H1 (cell line): ENCODE measurements at regions not wholly inside any gene's neighbourhood (a gene's known extent, or its start where the extent isn't known, plus 50 kb on each side); places are given as distances from the start of the nearest gene placed in this dataset.

Source experiments
- CTCF ChIA-PET: fragments of 300-600 bp; sonication (Branson Sonifier 250); formaldehyde crosslinking; loops from one replicate; lab custom pipeline; 2021; ENCODE audit not compliant: partially characterized antibody; lab: Charles Lee
- POLR2A ChIA-PET: fragments of 300-600 bp; sonication (Branson Sonifier 250); formaldehyde crosslinking; loops from one replicate; lab custom pipeline; 2021; ENCODE audit warnings: inconsistent platforms; ENCODE audit not compliant: partially characterized antibody; lab: Charles Lee
- DNase-seq, 2 experiments: peaks; one replicate each; pipeline versions ENCODE4 v3.0.0 to v3.0.0-alpha.2; 2010 to 2022; ENCODE audit warnings: low spot score in 2 of 2, low read depth in 1 of 2, mixed read lengths in 1 of 2
- FAIRE-seq: peaks from 2 replicates; lab custom pipeline; 2011; peaks lifted over from hg19 to GRCh38; lab: Jason Lieb, UNC
- H2AFZ ChIP-seq: 2 replicates; pipeline ENCODE4 v1.8.1; 2012; ENCODE audit warnings: low read length, inconsistent platforms
- H2AK5ac ChIP-seq: 2 replicates; pipeline ENCODE4 v1.6.1; 2013; ENCODE audit warnings: low read depth, low read length
- H2BK120ac ChIP-seq: replicated peaks from 2 replicates; pipeline ENCODE3; 2013; ENCODE audit warnings: low read depth, low read length, inconsistent platforms
- H2BK12ac ChIP-seq: 2 replicates; pipeline ENCODE4 v1.6.1; 2013; ENCODE audit warnings: low read depth, low read length
- H2BK15ac ChIP-seq: 2 replicates; pipeline ENCODE4 v1.6.1; 2013; ENCODE audit warnings: low read length
- H2BK20ac ChIP-seq: 2 replicates; pipeline ENCODE4 v1.6.1; 2013; ENCODE audit warnings: low read length
- H2BK5ac ChIP-seq: 2 replicates; pipeline ENCODE4 v1.6.1; 2013; ENCODE audit warnings: low read depth, low read length
- H3K14ac ChIP-seq: 2 replicates; pipeline ENCODE4 v1.6.1; 2013; ENCODE audit warnings: inconsistent platforms; ENCODE audit not compliant: insufficient read length
- H3K18ac ChIP-seq: 2 replicates; pipeline ENCODE4 v1.6.1; 2013; ENCODE audit warnings: low read length; ENCODE audit errors: extremely low read depth
- H3K23ac ChIP-seq: 2 replicates; pipeline ENCODE4 v1.6.1; 2013; ENCODE audit warnings: inconsistent platforms; ENCODE audit not compliant: insufficient read length
- H3K23me2 ChIP-seq: 2 replicates; pipeline ENCODE4 v1.6.1; 2013; ENCODE audit warnings: low read depth, low read length
- H3K27ac ChIP-seq: 2 replicates; pipeline ENCODE4 v1.6.1; 2011; ENCODE audit warnings: low read depth, low read length, inconsistent platforms
- H3K27me3 ChIP-seq, 4 experiments: replicated peaks in 1 of 4; 1 replicate in 1 of 4; 2 replicates in 3 of 4; pipeline versions ENCODE4 v1.6.1 to v1.8.1; 2011 to 2013; ENCODE audit warnings: low read length in 3 of 4, mild to moderate bottlenecking in 3 of 4, inconsistent platforms in 2 of 4, mixed read lengths in 2 of 4, moderate library complexity in 1 of 4; ENCODE audit not compliant: control insufficient read depth in 3 of 4, insufficient read depth in 3 of 4; ENCODE audit errors: extremely low read depth in 1 of 4
- H3K36me3 ChIP-seq, 4 experiments: 2 replicates each; pipeline versions ENCODE4 v1.6.1 to v1.8.1; 2011 to 2013; ENCODE audit warnings: mild to moderate bottlenecking in 4 of 4, low read length in 3 of 4, moderate library complexity in 2 of 4, control low read depth in 1 of 4, inconsistent platforms in 1 of 4; ENCODE audit not compliant: insufficient read depth in 4 of 4, control insufficient read depth in 2 of 4
- H3K4ac ChIP-seq: replicated peaks from 2 replicates; pipeline ENCODE3; 2013; ENCODE audit warnings: low read length, low read depth, mixed read lengths, inconsistent platforms; ENCODE audit not compliant: insufficient read length
- H3K4me1 ChIP-seq, 4 experiments: replicated peaks in 1 of 4; 1 replicate in 1 of 4; 2 replicates in 3 of 4; pipeline versions ENCODE4 v1.6.1 to v1.8.1; 2011 to 2013; ENCODE audit warnings: low read length in 3 of 4, inconsistent platforms in 2 of 4, mixed read lengths in 1 of 4; ENCODE audit not compliant: insufficient read depth in 4 of 4, control insufficient read depth in 3 of 4
- H3K4me2 ChIP-seq, 2 experiments: 2 replicates each; pipeline versions ENCODE4 v1.6.1 to v1.8.1; 2011 to 2013; ENCODE audit warnings: low read depth in 2 of 2, low read length in 2 of 2, control low read depth in 1 of 2, inconsistent platforms in 1 of 2, mild to moderate bottlenecking in 1 of 2; ENCODE audit not compliant: insufficient read depth in 1 of 2
- H3K4me3 ChIP-seq, 4 experiments: fragments of 200-600, 300-600 bp in 1 of 4; sonication (generic), shearing (Covaris generic), sonication (Bioruptor Twin) in 1 of 4; 2 replicates each; pipeline versions ENCODE4 v1.5.1 to v1.8.1; 2011 to 2016; ENCODE audit warnings: low read length in 4 of 4, low read depth in 3 of 4, control low read depth in 2 of 4, inconsistent platforms in 2 of 4, mild to moderate bottlenecking in 2 of 4, mixed read lengths in 1 of 4, moderate library complexity in 1 of 4; ENCODE audit not compliant: insufficient read depth in 2 of 4; ENCODE audit errors: extremely low read depth in 1 of 4
- H3K56ac ChIP-seq: replicated peaks from 2 replicates; pipeline ENCODE3; 2013; ENCODE audit warnings: low read depth, mild to moderate bottlenecking, mixed read lengths, low read length, inconsistent platforms; ENCODE audit not compliant: insufficient read length
- H3K79me1 ChIP-seq: 2 replicates; pipeline ENCODE4 v1.6.1; 2013; ENCODE audit warnings: low read depth, low read length, control low read depth
- H3K79me2 ChIP-seq, 2 experiments: 2 replicates each; pipeline versions ENCODE4 v1.6.1 to v1.8.1; 2012 to 2013; ENCODE audit warnings: low read length in 2 of 2, mild to moderate bottlenecking in 2 of 2, inconsistent platforms in 1 of 2; ENCODE audit not compliant: insufficient read depth in 2 of 2, control insufficient read depth in 1 of 2
- H3K9ac ChIP-seq, 4 experiments: replicated peaks in 1 of 4; 1 replicate in 1 of 4; 2 replicates in 3 of 4; pipeline versions ENCODE4 v1.6.1 to v1.8.1; 2011 to 2013; ENCODE audit warnings: low read depth in 3 of 4, low read length in 3 of 4, control low read depth in 2 of 4, mild to moderate bottlenecking in 2 of 4, moderate library complexity in 2 of 4, inconsistent platforms in 1 of 4; ENCODE audit errors: extremely low read depth in 1 of 4
- H3K9me3 ChIP-seq, 2 experiments: 2 replicates each; pipeline versions ENCODE4 v1.6.1 to v1.8.1; 2012 to 2013; ENCODE audit warnings: mild to moderate bottlenecking in 2 of 2, moderate library complexity in 2 of 2, control low read depth in 1 of 2, inconsistent platforms in 1 of 2, low read depth in 1 of 2, low read length in 1 of 2, mixed read lengths in 1 of 2; ENCODE audit not compliant: insufficient read depth in 2 of 2
- H4K20me1 ChIP-seq, 2 experiments: replicated peaks in 1 of 2; 2 replicates each; pipeline versions ENCODE3 to v1.8.1; 2011 to 2013; ENCODE audit warnings: inconsistent platforms in 2 of 2, low read length in 2 of 2, mild to moderate bottlenecking in 1 of 2; ENCODE audit not compliant: insufficient read depth in 2 of 2, control insufficient read depth in 1 of 2
- H4K5ac ChIP-seq: 2 replicates; pipeline ENCODE4 v1.6.1; 2013; ENCODE audit warnings: low read length, low read depth, mixed read lengths, inconsistent platforms; ENCODE audit not compliant: insufficient read length
- H4K8ac ChIP-seq: 2 replicates; pipeline ENCODE4 v1.8.0; 2013; ENCODE audit warnings: mild to moderate bottlenecking, moderate library complexity, low read length, inconsistent platforms; ENCODE audit not compliant: insufficient read depth; ENCODE audit errors: extremely low read depth
- H4K91ac ChIP-seq: replicated peaks from 2 replicates; pipeline ENCODE3; 2013; ENCODE audit warnings: low read length, mixed read lengths, inconsistent platforms; ENCODE audit not compliant: insufficient read length
- CBX8 ChIP-seq: fragments of 300-800, 300-1000 bp; sonication (generic); IDR thresholded peaks from 2 replicates; pipeline ENCODE4 v1.7.1; 2016; ENCODE audit warnings: low read depth, low read length, borderline replicate concordance
- SAP30 ChIP-seq: fragments of 300-600 bp; sonication (generic); IDR thresholded peaks from 2 replicates; pipeline ENCODE4 v1.7.1; 2012; ENCODE audit warnings: low read length, moderate library complexity, mild to moderate bottlenecking, inconsistent platforms; ENCODE audit not compliant: insufficient read depth, insufficient replicate concordance
- SRF ChIP-seq: IDR thresholded peaks from 2 replicates; pipeline ENCODE4 v1.6.1; 2011; ENCODE audit warnings: mild to moderate bottlenecking, low read depth, low read length, moderate library complexity
- WGBS, 2 experiments: shearing (Covaris generic) in 1 of 2; methylation state at CpG; one replicate each; pipeline versions ENCODE4 v1.1.6 to v1.1.7; 2013 to 2015; ENCODE audit warnings: low lambda C conversion rate in 2 of 2, mixed read lengths in 2 of 2, inconsistent platforms in 1 of 2, low coverage in 1 of 2, missing lambda C conversion rate in 1 of 2; ENCODE audit not compliant: insufficient replicate concordance in 2 of 2, insufficient coverage in 1 of 2, insufficient read length in 1 of 2; ENCODE audit errors: extremely low coverage in 1 of 2, missing lambda C conversion rate in 1 of 2; 5-methylcytosine and 5-hydroxymethylcytosine counted together

DNA sequence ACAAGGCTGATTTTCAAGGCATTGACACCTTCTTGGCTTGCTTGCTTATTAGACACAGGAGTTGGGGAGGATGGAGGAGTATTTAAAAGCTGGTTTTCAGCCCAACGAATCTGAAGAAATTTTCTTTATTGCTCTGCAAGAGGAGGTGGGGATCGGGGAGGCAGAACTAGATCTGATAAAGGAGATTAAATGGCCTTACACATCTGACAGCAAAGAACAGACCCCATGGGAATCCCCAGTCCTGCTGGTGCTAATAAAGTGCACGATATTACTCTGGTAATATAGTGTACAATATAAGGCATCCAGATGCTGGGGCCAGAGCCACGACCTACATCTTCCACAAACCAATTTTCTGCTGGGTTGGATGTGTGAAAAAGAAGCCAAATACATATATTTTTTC lies 323.0 kb downstream of the OMA1 start:
- Histone ChIP-seq H2AFZ (no peak overlapping the region), H4K91ac (no peak overlapping the region), H3K27ac (no peak overlapping the region), H3K23me2 (no peaks in the 10 kb centered on the region), H3K4me3 (no peak overlapping the region), H3K9me3 (no peaks in the 10 kb centered on the region), H3K23ac (no peak overlapping the region), H3K79me1 (no peaks in the 10 kb centered on the region; the same call in 1 of the 2 replicates), H4K8ac (no peak overlapping the region), H3K4ac (no peak overlapping the region), H3K27me3 (no peaks in the 10 kb centered on the region), H2BK120ac (no peak overlapping the region), H3K14ac (no peak overlapping the region), H3K4me2 (no peak overlapping the region), H3K4me1 (no peaks in the 10 kb centered on the region; a peak in 1 of 7 replicates), H3K56ac (no peak overlapping the region), H2BK15ac (no peak overlapping the region), H2AK5ac (no peak overlapping the region), H2BK5ac (no peak overlapping the region), H4K20me1 (peaks cover 0 to 2% of the 10 kb centered on the region in 2 experiments), H2BK20ac (no peak overlapping the region), H3K36me3 (no peaks in the 10 kb centered on the region), H3K79me2 (no peaks in the 10 kb centered on the region), H3K18ac (no peak overlapping the region), H4K5ac (no peak overlapping the region), H3K9ac (no peak overlapping the region), H2BK12ac (no peak overlapping the region)
- TF ChIP-seq SAP30, result no peak
- no peak for TF ChIP-seq CBX8
- TF ChIP-seq SRF, result no peak
- ChIA-PET CTCF (interaction anchor here (1.8 kb wide), 1 partner anchor 13 kb away, joined by 6 read pairs; no protein-coding TSS in a partner anchor), POLR2A (no interaction called here)
- 92% methylated on average over 4 of the region's 4 CpGs; no CpG with 5 or more reads in 1 of the 2 experiments for WGBS, 2 experiments
- FAIRE-seq (no peak), DNase-seq (no peak)
